Heart right ventricle (tissue), 16 donors: ENCODE measurements at regions not wholly inside any gene's neighbourhood (a gene's known extent, or its start where the extent isn't known, plus 50 kb on each side); places are given as distances from the start of the nearest gene placed in this dataset.

Experiments
- ATAC-seq, 8 donors: fragments of 200-7000 bp; cut with Tn5 transposase; one replicate each; pipeline ENCODE4 v1.9.1; 2020; ENCODE audit warnings: mild to moderate bottlenecking in 8 of 8, moderate library complexity in 8 of 8, moderate number of reproducible peaks in 1 of 8
- DNase-seq, 2 donors: peaks; one replicate each; pipeline ENCODE4 v3.0.0-alpha.2; 2020
- H3K27ac ChIP-seq, 10 donors: fragments of 200-600 bp; sonication (generic) in 2 of 10; one replicate each; pipeline versions ENCODE4 v1.5.0 to v1.8.0; 2020 to 2022; ENCODE audit warnings: mild to moderate bottlenecking in 3 of 10
- H3K27me3 ChIP-seq, 7 donors: fragments of 200-600 bp; one replicate each; pipeline ENCODE4 v1.8.0; 2021 to 2022; ENCODE audit warnings: mild to moderate bottlenecking in 2 of 7
- H3K36me3 ChIP-seq, 9 donors: fragments of 200-600 bp; sonication (generic) in 1 of 9; one replicate each; pipeline versions ENCODE4 v1.5.0 to v1.8.0; 2020 to 2022; ENCODE audit warnings: mild to moderate bottlenecking in 2 of 9
- H3K4me1 ChIP-seq, 9 donors: fragments of 200-600 bp; sonication (generic) in 1 of 9; one replicate each; pipeline versions ENCODE4 v1.5.0 to v1.8.0; 2020 to 2022; ENCODE audit warnings: mild to moderate bottlenecking in 4 of 9
- H3K4me3 ChIP-seq, 10 donors: fragments of 200-600 bp; sonication (generic) in 2 of 10; one replicate each; pipeline versions ENCODE4 v1.5.0 to v1.8.0; 2020 to 2022; ENCODE audit warnings: mild to moderate bottlenecking in 7 of 10, moderate library complexity in 2 of 10
- H3K9me3 ChIP-seq, 11 donors: fragments of 200-600 bp in 10 of 11; sonication (generic) in 2 of 11; one replicate each; pipeline versions ENCODE4 v1.5.0 to v1.8.0; 2013 to 2022; ENCODE audit warnings: mild to moderate bottlenecking in 2 of 11, control low read depth in 1 of 11, moderate library complexity in 1 of 11
- CTCF ChIP-seq, 9 donors: fragments of 200-600 bp; sonication (generic) in 2 of 9; IDR thresholded peaks; one replicate each; pipeline versions ENCODE4 v1.5.0 to v1.8.0; 2021 to 2022; ENCODE audit warnings: antibody characterized with exemption in 9 of 9, mild to moderate bottlenecking in 5 of 9, moderate library complexity in 1 of 9
- WGBS, 2 donors: extraction: QIAGEN DNeasy Blood & Tissue Kit; methylation state at CpG; one replicate each; pipeline ENCODE4 v1.1.7; 2013; ENCODE audit warnings: inconsistent platforms in 1 of 2; 5-methylcytosine and 5-hydroxymethylcytosine counted together
- intact Hi-C, 10 donors: fragments of 100-400 bp; cut with DNase I; formaldehyde crosslinking; loops; one replicate each; pipeline versions ENCODE4 v1.11.1 to v1.14.2; 2022
- donor health status: Arrhythmogenic right ventricular cardiomyopathy.
- donor health status: ischemic (EF 13 %, LVEDD 7.1; RV severe dilation, severe dysfunction).
- donor health status: healthy with polysubstance abuse.
- donor health status: DM: no; HTN: yes; CAD: no.
- donor health status: DM: no; HTN: no; CAD: no.
- donor health status: ischemic (EF 25% LVEDD 6.9; RV normal size, moderate dysfunction).
- donor health status: ischemic (EF 25% LVEDD 5.7; RV mildly dilated, moderate dysfunction).
- donor health status: healthy.
- donor health status: DM: yes; HTN: yes; CAD: no.
- donor health status: Ischemic cardiomyopathy.
- donor health status: ischemic (EF 35%, LVEDD 5.7; RV mildly dilated, moderate dysfunction).
- donor health status: nonischemic (EF 11% LVEDD 7.7; RV severe dilation, severe dysfunction).
- donor health status: DM: yes; HTN: yes; CAD: no.
- donor health status: PGD.
- donor health status: ischemic (EF 29% LVEDD 5.4; RV normal size, mild dysfunction).
- donor health status: nonischemic (EF 23%, LVEDD 6.1; RV moderate dilation, normal function).

- intact Hi-C loops, result no loop called here
- Histone ChIP-seq H3K4me3 (no peak overlapping the region), H3K27me3 (no peaks in the 10 kb centered on the region), H3K27ac (no peak overlapping the region), H3K9me3 (peaks cover 0 to 28% (median 6%) of the 10 kb centered on the region in 11 donors), H3K4me1 (no peaks in the 10 kb centered on the region), H3K36me3 (no peaks in the 10 kb centered on the region)
- ATAC-seq, result no peak
- 58 to 74% methylated on average over 1 of the region's 1 CpG for WGBS, 2 donors
- TF ChIP-seq CTCF (IDR thresholded peaks at IDR 0.05), result no peak
- DNase-seq, result no peak
Observed at GRCh38 chr3:148629006-148629405, 68.7 kb upstream of the AGTR1 start.

- Histone ChIP-seq H3K9me3 (peaks cover 0 to 28% (median 6%) of the 10 kb centered on the region in 11 donors), H3K36me3 (no peaks in the 10 kb centered on the region), H3K27ac (no peak overlapping the region), H3K27me3 (no peaks in the 10 kb centered on the region), H3K4me1 (no peaks in the 10 kb centered on the region), H3K4me3 (no peak overlapping the region)
- no peak for TF ChIP-seq CTCF (IDR thresholded peaks at IDR 0.05)
- DNase-seq, result no peak
- 63 to 64% methylated on average over 6 of the region's 6 CpGs for WGBS, 2 donors
- ATAC-seq, result no peak
- intact Hi-C loops, result no loop called here
Observed at GRCh38 chr3:148631124-148631903, 66.4 kb upstream of the AGTR1 start.

- no peak overlapping the region for H3K4me3 ChIP-seq
- ATAC-seq (no peak), DNase-seq (no peak)
- intact Hi-C loops, result no loop called here
- no peak overlapping the region for H3K27ac ChIP-seq
- TF ChIP-seq CTCF (IDR thresholded peaks at IDR 0.05), result no peak
- no peaks in the 10 kb centered on the region for H3K27me3 ChIP-seq
- no peaks in the 10 kb centered on the region for H3K9me3 ChIP-seq
- H3K4me1 ChIP-seq, result peaks cover 0 to 16% (median 3%) of the 10 kb centered on the region in 9 donors
- no peaks in the 10 kb centered on the region for H3K36me3 ChIP-seq
- WGBS, 2 donors, result 85 to 88% methylated on average over 2 of the region's 2 CpGs
Observed at GRCh38 chr3:148641722-148642121, 56.0 kb upstream of the AGTR1 start.

GRCh38 chr3:148642214-148642613, 55.5 kb upstream of the AGTR1 start:
- H3K27ac ChIP-seq, result no peak overlapping the region

More at GRCh38 chr3:148642214-148642613, 55.5 kb upstream of the AGTR1 start:
- no peaks in the 10 kb centered on the region for H3K9me3 ChIP-seq
- H3K4me3 ChIP-seq, result no peak overlapping the region
- no peaks in the 10 kb centered on the region for H3K27me3 ChIP-seq
- peaks cover 0 to 16% (median 3%) of the 10 kb centered on the region in 9 donors for H3K4me1 ChIP-seq
- no peaks in the 10 kb centered on the region for H3K36me3 ChIP-seq
- no peak for TF ChIP-seq CTCF (IDR thresholded peaks at IDR 0.05)
- DNase-seq, result no peak
- intact Hi-C loops, result no loop called here
- ATAC-seq, result no peak
